ENCODE measurements at regions not wholly inside any gene's neighbourhood (a gene's known extent, or its start where the extent isn't known, plus 50 kb on each side); places are given as distances from the start of the nearest gene placed in this dataset.

DNA sequence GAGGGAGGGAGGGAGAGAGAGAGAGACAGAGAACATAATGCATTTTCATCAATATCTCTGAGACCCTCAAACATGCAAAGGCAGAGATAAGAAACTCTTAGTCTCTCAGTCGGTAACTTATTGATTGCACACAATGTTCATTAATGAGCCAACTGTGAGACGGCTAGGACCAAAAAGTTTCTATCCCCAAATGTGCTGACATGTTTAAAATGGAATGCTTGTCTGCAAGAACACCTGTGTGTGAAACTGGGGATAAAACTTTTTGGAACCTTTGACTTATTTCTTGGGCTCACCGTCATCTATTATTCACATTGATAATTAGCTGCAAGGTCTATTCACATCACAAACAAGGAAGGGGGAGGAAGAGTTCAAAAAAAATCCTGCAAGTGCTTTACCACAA lies 477.9 kb downstream of the STIM2 start:
- TF ChIP-seq, protein P1, sequence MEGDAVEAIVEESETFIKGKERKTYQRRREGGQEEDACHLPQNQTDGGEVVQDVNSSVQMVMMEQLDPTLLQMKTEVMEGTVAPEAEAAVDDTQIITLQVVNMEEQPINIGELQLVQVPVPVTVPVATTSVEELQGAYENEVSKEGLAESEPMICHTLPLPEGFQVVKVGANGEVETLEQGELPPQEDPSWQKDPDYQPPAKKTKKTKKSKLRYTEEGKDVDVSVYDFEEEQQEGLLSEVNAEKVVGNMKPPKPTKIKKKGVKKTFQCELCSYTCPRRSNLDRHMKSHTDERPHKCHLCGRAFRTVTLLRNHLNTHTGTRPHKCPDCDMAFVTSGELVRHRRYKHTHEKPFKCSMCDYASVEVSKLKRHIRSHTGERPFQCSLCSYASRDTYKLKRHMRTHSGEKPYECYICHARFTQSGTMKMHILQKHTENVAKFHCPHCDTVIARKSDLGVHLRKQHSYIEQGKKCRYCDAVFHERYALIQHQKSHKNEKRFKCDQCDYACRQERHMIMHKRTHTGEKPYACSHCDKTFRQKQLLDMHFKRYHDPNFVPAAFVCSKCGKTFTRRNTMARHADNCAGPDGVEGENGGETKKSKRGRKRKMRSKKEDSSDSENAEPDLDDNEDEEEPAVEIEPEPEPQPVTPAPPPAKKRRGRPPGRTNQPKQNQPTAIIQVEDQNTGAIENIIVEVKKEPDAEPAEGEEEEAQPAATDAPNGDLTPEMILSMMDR (IDR thresholded peaks at IDR 0.05): no peak
- TF ChIP-seq, protein P2, sequence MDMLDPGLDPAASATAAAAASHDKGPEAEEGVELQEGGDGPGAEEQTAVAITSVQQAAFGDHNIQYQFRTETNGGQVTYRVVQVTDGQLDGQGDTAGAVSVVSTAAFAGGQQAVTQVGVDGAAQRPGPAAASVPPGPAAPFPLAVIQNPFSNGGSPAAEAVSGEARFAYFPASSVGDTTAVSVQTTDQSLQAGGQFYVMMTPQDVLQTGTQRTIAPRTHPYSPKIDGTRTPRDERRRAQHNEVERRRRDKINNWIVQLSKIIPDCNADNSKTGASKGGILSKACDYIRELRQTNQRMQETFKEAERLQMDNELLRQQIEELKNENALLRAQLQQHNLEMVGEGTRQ (IDR thresholded peaks at IDR 0.05; ENCODE audit: borderline replicate concordance, low read depth, low read length): no peak
- TF ChIP-seq TEAD4 (IDR thresholded peaks at IDR 0.05; ENCODE audit: borderline replicate concordance, insufficient read depth) (no peak), EP300 (IDR thresholded peaks at IDR 0.05; ENCODE audit: borderline replicate concordance in 1 of 2, low read depth in 1 of 2, low read length in 1 of 2) (no peak)

All from SK-N-SH (cell line).